HepG2 (cell line): ENCODE measurements at regions not wholly inside any gene's neighbourhood (a gene's known extent, or its start where the extent isn't known, plus 50 kb on each side); places are given as distances from the start of the nearest gene placed in this dataset.

Experiments used
- ATAC-seq: fragments of 200-7000 bp; cut with Tn5 transposase; 3 replicates; pipeline ENCODE4 v1.9.1; 2020; ENCODE audit warnings: mild to moderate bottlenecking, moderate library complexity
- BruUV-seq: library from RNA; stranded (reverse); fragments of 400-500 nt; replicated peaks from 2 replicates; lab custom pipeline; 2021; lab: Mats Ljungman, UMichigan
- CTCF ChIA-PET: fragments of 300-600 bp; formaldehyde crosslinking; extraction: SDS; loops from one replicate; lab custom pipeline; 2021; ENCODE audit warnings: low total read pairs, inconsistent platforms, low intra/inter-chr PET ratio; lab: Yijun Ruan, JAX
- POLR2A ChIA-PET: fragments of 350-600 bp; sonication (Branson Sonifier 250); formaldehyde crosslinking; loops from one replicate; lab custom pipeline; 2020; ENCODE audit warnings: antibody characterized with exemption, inconsistent platforms; lab: Yijun Ruan, JAX
- DNase-seq: peaks from one replicate; pipeline ENCODE4 v3.0.0-alpha.2; 2015; ENCODE audit warnings: low spot score
- FAIRE-seq: peaks from 3 replicates; lab custom pipeline; 2011; peaks lifted over from hg19 to GRCh38; lab: Jason Lieb, UNC
- H2AFZ ChIP-seq: one replicate; pipeline ENCODE4 v1.6.1; 2011; ENCODE audit warnings: low read length, inconsistent platforms
- H3K27ac ChIP-seq: fragments of 300-600 bp; 3 replicates; pipeline ENCODE4 v1.8.0; 2011; ENCODE audit warnings: mixed run types, mild to moderate bottlenecking, mixed read lengths, low read length, inconsistent platforms; ENCODE audit not compliant: insufficient read depth; ENCODE audit errors: extremely low read length
- H3K27me3 ChIP-seq, 2 experiments: fragments of 200-600 bp in 1 of 2; 2 replicates in 1 of 2; 3 replicates in 1 of 2; pipeline versions ENCODE4 v1.6.0 to v1.8.0; 2011; ENCODE audit warnings: low read length in 2 of 2, mild to moderate bottlenecking in 2 of 2, moderate library complexity in 2 of 2, inconsistent platforms in 1 of 2; ENCODE audit not compliant: insufficient read depth in 2 of 2, control insufficient read depth in 1 of 2
- H3K36me3 ChIP-seq, 2 experiments: fragments of 200-600 bp in 1 of 2; replicated peaks in 1 of 2; 2 replicates in 1 of 2; 3 replicates in 1 of 2; pipeline versions ENCODE4 v1.5.1 to v1.8.0; 2011; ENCODE audit warnings: low read length in 2 of 2, inconsistent platforms in 1 of 2; ENCODE audit not compliant: insufficient read depth in 2 of 2, control insufficient read depth in 1 of 2
- H3K4me1 ChIP-seq: 2 replicates; pipeline ENCODE4 v1.5.1; 2012; ENCODE audit warnings: low read length, inconsistent platforms; ENCODE audit not compliant: insufficient read depth
- H3K4me2 ChIP-seq: 2 replicates; pipeline ENCODE4 v1.6.0; 2011; ENCODE audit warnings: low read depth, low read length, inconsistent platforms
- H3K4me3 ChIP-seq, 3 experiments: fragments of 200-600 bp in 1 of 3; sonication (generic), shearing (Covaris generic) in 1 of 3; replicated peaks in 1 of 3; 2 replicates each; pipeline ENCODE4 v1.5.1; 2011 to 2016; ENCODE audit warnings: low read length in 3 of 3, inconsistent platforms in 2 of 3, low read depth in 2 of 3, mild to moderate bottlenecking in 2 of 3, control low read depth in 1 of 3, mixed read lengths in 1 of 3; ENCODE audit not compliant: insufficient read depth in 1 of 3
- H3K79me2 ChIP-seq: one replicate; pipeline ENCODE4 v1.6.1; 2011; ENCODE audit warnings: low read length, inconsistent platforms; ENCODE audit not compliant: insufficient read depth
- H3K9ac ChIP-seq: 2 replicates; pipeline ENCODE4 v1.6.0; 2011; ENCODE audit warnings: mild to moderate bottlenecking, low read depth, low read length, inconsistent platforms; ENCODE audit not compliant: insufficient read depth
- H3K9me3 ChIP-seq: 2 replicates; pipeline ENCODE4 v1.5.1; 2012; ENCODE audit warnings: mild to moderate bottlenecking, low read length
- H4K20me1 ChIP-seq: 2 replicates; pipeline ENCODE4 v1.6.0; 2011; ENCODE audit warnings: inconsistent platforms, mild to moderate bottlenecking, low read length, moderate library complexity; ENCODE audit not compliant: insufficient read depth
- CREM ChIP-seq, 2 experiments: sonication (generic) in 1 of 2; formaldehyde crosslinking in 1 of 2; IDR thresholded peaks; 2 replicates each; pipeline versions ENCODE4 v1.4.0 to v1.6.1; 2016 to 2020; ENCODE audit warnings: antibody characterized with exemption in 1 of 2, mild to moderate bottlenecking in 1 of 2, missing genetic modification reagents in 1 of 2
- NCOA2 ChIP-seq: sonication (generic); formaldehyde crosslinking; IDR thresholded peaks from 2 replicates; pipeline ENCODE4 v1.8.0; 2022; ENCODE audit warnings: inconsistent platforms
- NFATC3 ChIP-seq: sonication (generic); formaldehyde crosslinking; IDR thresholded peaks from 2 replicates; pipeline ENCODE4 v1.5.1; 2020; ENCODE audit warnings: mild to moderate bottlenecking, missing genetic modification reagents
- ZNF337 ChIP-seq: sonication (generic); formaldehyde crosslinking; IDR thresholded peaks from 2 replicates; pipeline ENCODE4 v1.5.1; 2020; ENCODE audit warnings: missing genetic modification reagents, low read depth, mild to moderate bottlenecking, borderline replicate concordance
- ZNF484 ChIP-seq: sonication (generic); formaldehyde crosslinking; IDR thresholded peaks from 2 replicates; pipeline ENCODE4 v1.5.1; 2020; ENCODE audit warnings: mild to moderate bottlenecking, low read depth, missing genetic modification reagents, borderline replicate concordance
- WGBS: methylation state at CpG from one replicate; pipeline ENCODE4 v1.1.6; 2017; ENCODE audit warnings: low lambda C conversion rate; 5-methylcytosine and 5-hydroxymethylcytosine counted together
- in situ Hi-C: cut with HindIII; loops from 2 replicates; pipeline ENCODE4 v1.10.0; 2017; ENCODE audit warnings: low pct_unique_long_range_greater_than_20kb; ENCODE audit not compliant: extremely low pct_ligation_motif_present
- intact Hi-C: fragments of 100-400 bp; cut with micrococcal nuclease; formaldehyde crosslinking; loops from one replicate; pipeline ENCODE4 v1.10.0; 2022; ENCODE audit not compliant: unreplicated experiment
- TF ChIP-seq, protein P1 (sequence below): sonication (generic); formaldehyde crosslinking; IDR thresholded peaks from 2 replicates; pipeline ENCODE4 v1.8.1; 2022; ENCODE audit warnings: low read depth, mild to moderate bottlenecking, missing genetic modification reagents
- TF ChIP-seq, protein P2 (sequence below): sonication (generic); formaldehyde crosslinking; IDR thresholded peaks from 2 replicates; pipeline ENCODE4 v1.8.0; 2023; ENCODE audit warnings: mild to moderate bottlenecking, missing genetic modification reagents

DNA sequence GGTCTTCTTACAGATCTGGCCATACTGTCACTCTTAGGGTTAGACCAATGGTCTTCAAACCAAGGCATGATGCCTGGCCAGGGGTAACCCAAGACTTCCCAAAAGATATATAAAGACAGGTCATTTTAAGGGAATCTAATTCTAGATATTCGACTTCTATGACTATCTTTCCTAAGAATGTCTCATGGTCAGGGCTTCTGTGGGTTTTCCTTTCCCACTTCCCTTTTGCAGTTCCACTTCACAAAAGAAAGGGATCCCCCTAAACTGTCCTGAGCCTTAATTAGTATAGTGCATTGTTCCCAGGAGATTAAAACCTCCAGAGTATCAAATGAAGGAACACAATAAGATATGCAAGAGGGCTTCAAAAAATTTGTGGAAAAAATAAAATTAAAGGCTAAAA is 223.6 kb upstream of the SIX2 start:
- no TSS peak for BruUV-seq
- Histone ChIP-seq H3K27ac (no peak overlapping the region), H3K9ac (no peak overlapping the region), H3K36me3 (no peaks in the 10 kb centered on the region), H3K4me2 (no peak overlapping the region), H3K79me2 (no peaks in the 10 kb centered on the region), H2AFZ (no peak overlapping the region), H3K4me3 (no peak overlapping the region), H3K27me3 (no peaks in the 10 kb centered on the region; a peak in 2 of 5 replicates), H3K9me3 (no peaks in the 10 kb centered on the region), H4K20me1 (no peaks in the 10 kb centered on the region), H3K4me1 (peaks cover 6% of the 10 kb centered on the region)
- DNase-seq: no peak
- no peak for FAIRE-seq
- CTCF ChIA-PET: no interaction called here
- POLR2A ChIA-PET: no interaction called here
- in situ Hi-C loops: no loop called here
- intact Hi-C loops: no loop called here
- WGBS: 0% methylated on average over 1 of the region's 1 CpG
- TF ChIP-seq ZNF337 (no peak), NFATC3 (CRISPR knock-in tag) (no peak), CREM (IDR thresholded peaks at IDR 0.05) (no peak), CREM (CRISPR knock-in tag; IDR thresholded peaks at IDR 0.05) (no peak), NCOA2 (CRISPR knock-in tag) (no peak)
- TF ChIP-seq, protein P1, sequence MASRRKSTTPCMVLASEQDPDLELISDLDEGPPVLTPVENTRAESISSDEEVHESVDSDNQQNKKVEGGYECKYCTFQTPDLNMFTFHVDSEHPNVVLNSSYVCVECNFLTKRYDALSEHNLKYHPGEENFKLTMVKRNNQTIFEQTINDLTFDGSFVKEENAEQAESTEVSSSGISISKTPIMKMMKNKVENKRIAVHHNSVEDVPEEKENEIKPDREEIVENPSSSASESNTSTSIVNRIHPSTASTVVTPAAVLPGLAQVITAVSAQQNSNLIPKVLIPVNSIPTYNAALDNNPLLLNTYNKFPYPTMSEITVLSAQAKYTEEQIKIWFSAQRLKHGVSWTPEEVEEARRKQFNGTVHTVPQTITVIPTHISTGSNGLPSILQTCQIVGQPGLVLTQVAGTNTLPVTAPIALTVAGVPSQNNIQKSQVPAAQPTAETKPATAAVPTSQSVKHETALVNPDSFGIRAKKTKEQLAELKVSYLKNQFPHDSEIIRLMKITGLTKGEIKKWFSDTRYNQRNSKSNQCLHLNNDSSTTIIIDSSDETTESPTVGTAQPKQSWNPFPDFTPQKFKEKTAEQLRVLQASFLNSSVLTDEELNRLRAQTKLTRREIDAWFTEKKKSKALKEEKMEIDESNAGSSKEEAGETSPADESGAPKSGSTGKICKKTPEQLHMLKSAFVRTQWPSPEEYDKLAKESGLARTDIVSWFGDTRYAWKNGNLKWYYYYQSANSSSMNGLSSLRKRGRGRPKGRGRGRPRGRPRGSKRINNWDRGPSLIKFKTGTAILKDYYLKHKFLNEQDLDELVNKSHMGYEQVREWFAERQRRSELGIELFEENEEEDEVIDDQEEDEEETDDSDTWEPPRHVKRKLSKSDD (CRISPR knock-in tag): no peak
- ATAC-seq: no peak

DNA sequence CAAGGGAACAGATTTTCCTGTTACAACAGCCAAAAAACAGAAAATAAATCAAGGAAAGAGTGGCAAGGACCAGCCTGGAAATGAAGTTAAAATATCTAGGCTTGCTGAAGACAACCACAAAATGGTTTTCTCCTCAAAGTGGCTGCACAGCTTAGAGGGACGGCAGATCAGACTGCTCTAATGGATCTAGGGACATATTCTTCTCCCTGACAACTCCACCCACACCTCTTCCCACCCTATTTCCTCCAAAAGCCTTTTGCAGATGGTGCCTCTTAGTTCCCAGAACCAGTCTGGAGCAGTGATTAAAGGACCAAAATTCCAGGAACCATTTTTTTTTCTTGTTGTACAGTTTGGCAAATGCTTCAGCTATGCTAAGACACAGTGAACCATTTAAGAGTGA is 220.2 kb upstream of the SIX2 start:
- no peaks in the 10 kb centered on the region for H3K9me3 ChIP-seq
- H3K4me3 ChIP-seq: no peak overlapping the region
- no peak overlapping the region for H2AFZ ChIP-seq
- no TSS peak for BruUV-seq
- ATAC-seq (no peak), FAIRE-seq (no peak), DNase-seq (no peak)
- H3K36me3 ChIP-seq: no peaks in the 10 kb centered on the region
- H3K9ac ChIP-seq: no peak overlapping the region
- CTCF ChIA-PET: no interaction called here
- H3K27me3 ChIP-seq: peaks cover 0 to 16% of the 10 kb centered on the region in 2 experiments; a peak in 1 of 5 replicates
- H3K79me2 ChIP-seq: no peaks in the 10 kb centered on the region
- intact Hi-C loops: no loop called here
- no peaks in the 10 kb centered on the region for H4K20me1 ChIP-seq
- H3K27ac ChIP-seq: no peak overlapping the region
- TF ChIP-seq, protein P2, sequence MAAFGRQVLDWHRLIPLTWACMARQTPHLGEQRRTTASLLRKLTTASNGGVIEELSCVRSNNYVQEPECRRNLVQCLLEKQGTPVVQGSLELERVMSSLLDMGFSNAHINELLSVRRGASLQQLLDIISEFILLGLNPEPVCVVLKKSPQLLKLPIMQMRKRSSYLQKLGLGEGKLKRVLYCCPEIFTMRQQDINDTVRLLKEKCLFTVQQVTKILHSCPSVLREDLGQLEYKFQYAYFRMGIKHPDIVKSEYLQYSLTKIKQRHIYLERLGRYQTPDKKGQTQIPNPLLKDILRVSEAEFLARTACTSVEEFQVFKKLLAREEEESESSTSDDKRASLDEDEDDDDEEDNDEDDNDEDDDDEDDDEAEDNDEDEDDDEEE (CRISPR knock-in tag): no peak
- no peak for TF ChIP-seq ZNF484 (CRISPR knock-in tag)
- H3K4me1 ChIP-seq: no peaks in the 10 kb centered on the region
- in situ Hi-C loops: no loop called here
- POLR2A ChIA-PET: no interaction called here
- H3K4me2 ChIP-seq: no peak overlapping the region
- WGBS: 62% methylated on average over 1 of the region's 1 CpG
